H1 (cell line): ENCODE measurements at regions not wholly inside any gene's neighbourhood (a gene's known extent, or its start where the extent isn't known, plus 50 kb on each side); places are given as distances from the start of the nearest gene placed in this dataset.

Experiments used
- CTCF ChIA-PET: fragments of 300-600 bp; sonication (Branson Sonifier 250); formaldehyde crosslinking; loops from one replicate; lab custom pipeline; 2021; ENCODE audit not compliant: partially characterized antibody; lab: Charles Lee
- POLR2A ChIA-PET: fragments of 300-600 bp; sonication (Branson Sonifier 250); formaldehyde crosslinking; loops from one replicate; lab custom pipeline; 2021; ENCODE audit warnings: inconsistent platforms; ENCODE audit not compliant: partially characterized antibody; lab: Charles Lee
- DNase-seq, 2 experiments: peaks; one replicate each; pipeline versions ENCODE4 v3.0.0 to v3.0.0-alpha.2; 2010 to 2022; ENCODE audit warnings: low spot score in 2 of 2, low read depth in 1 of 2, mixed read lengths in 1 of 2
- FAIRE-seq: peaks from 2 replicates; lab custom pipeline; 2011; peaks lifted over from hg19 to GRCh38; lab: Jason Lieb, UNC
- H2AFZ ChIP-seq: 2 replicates; pipeline ENCODE4 v1.8.1; 2012; ENCODE audit warnings: low read length, inconsistent platforms
- H2AK5ac ChIP-seq: 2 replicates; pipeline ENCODE4 v1.6.1; 2013; ENCODE audit warnings: low read depth, low read length
- H2BK120ac ChIP-seq: replicated peaks from 2 replicates; pipeline ENCODE3; 2013; ENCODE audit warnings: low read depth, low read length, inconsistent platforms
- H2BK12ac ChIP-seq: 2 replicates; pipeline ENCODE4 v1.6.1; 2013; ENCODE audit warnings: low read depth, low read length
- H2BK15ac ChIP-seq: 2 replicates; pipeline ENCODE4 v1.6.1; 2013; ENCODE audit warnings: low read length
- H2BK20ac ChIP-seq: 2 replicates; pipeline ENCODE4 v1.6.1; 2013; ENCODE audit warnings: low read length
- H2BK5ac ChIP-seq: 2 replicates; pipeline ENCODE4 v1.6.1; 2013; ENCODE audit warnings: low read depth, low read length
- H3K14ac ChIP-seq: 2 replicates; pipeline ENCODE4 v1.6.1; 2013; ENCODE audit warnings: inconsistent platforms; ENCODE audit not compliant: insufficient read length
- H3K18ac ChIP-seq: 2 replicates; pipeline ENCODE4 v1.6.1; 2013; ENCODE audit warnings: low read length; ENCODE audit errors: extremely low read depth
- H3K23ac ChIP-seq: 2 replicates; pipeline ENCODE4 v1.6.1; 2013; ENCODE audit warnings: inconsistent platforms; ENCODE audit not compliant: insufficient read length
- H3K23me2 ChIP-seq: 2 replicates; pipeline ENCODE4 v1.6.1; 2013; ENCODE audit warnings: low read depth, low read length
- H3K27ac ChIP-seq: 2 replicates; pipeline ENCODE4 v1.6.1; 2011; ENCODE audit warnings: low read depth, low read length, inconsistent platforms
- H3K27me3 ChIP-seq, 4 experiments: replicated peaks in 1 of 4; 1 replicate in 1 of 4; 2 replicates in 3 of 4; pipeline versions ENCODE4 v1.6.1 to v1.8.1; 2011 to 2013; ENCODE audit warnings: low read length in 3 of 4, mild to moderate bottlenecking in 3 of 4, inconsistent platforms in 2 of 4, mixed read lengths in 2 of 4, moderate library complexity in 1 of 4; ENCODE audit not compliant: control insufficient read depth in 3 of 4, insufficient read depth in 3 of 4; ENCODE audit errors: extremely low read depth in 1 of 4
- H3K36me3 ChIP-seq, 4 experiments: 2 replicates each; pipeline versions ENCODE4 v1.6.1 to v1.8.1; 2011 to 2013; ENCODE audit warnings: mild to moderate bottlenecking in 4 of 4, low read length in 3 of 4, moderate library complexity in 2 of 4, control low read depth in 1 of 4, inconsistent platforms in 1 of 4; ENCODE audit not compliant: insufficient read depth in 4 of 4, control insufficient read depth in 2 of 4
- H3K4ac ChIP-seq: replicated peaks from 2 replicates; pipeline ENCODE3; 2013; ENCODE audit warnings: low read length, low read depth, mixed read lengths, inconsistent platforms; ENCODE audit not compliant: insufficient read length
- H3K4me1 ChIP-seq, 4 experiments: replicated peaks in 1 of 4; 1 replicate in 1 of 4; 2 replicates in 3 of 4; pipeline versions ENCODE4 v1.6.1 to v1.8.1; 2011 to 2013; ENCODE audit warnings: low read length in 3 of 4, inconsistent platforms in 2 of 4, mixed read lengths in 1 of 4; ENCODE audit not compliant: insufficient read depth in 4 of 4, control insufficient read depth in 3 of 4
- H3K4me2 ChIP-seq, 2 experiments: 2 replicates each; pipeline versions ENCODE4 v1.6.1 to v1.8.1; 2011 to 2013; ENCODE audit warnings: low read depth in 2 of 2, low read length in 2 of 2, control low read depth in 1 of 2, inconsistent platforms in 1 of 2, mild to moderate bottlenecking in 1 of 2; ENCODE audit not compliant: insufficient read depth in 1 of 2
- H3K4me3 ChIP-seq, 4 experiments: fragments of 200-600, 300-600 bp in 1 of 4; sonication (generic), shearing (Covaris generic), sonication (Bioruptor Twin) in 1 of 4; 2 replicates each; pipeline versions ENCODE4 v1.5.1 to v1.8.1; 2011 to 2016; ENCODE audit warnings: low read length in 4 of 4, low read depth in 3 of 4, control low read depth in 2 of 4, inconsistent platforms in 2 of 4, mild to moderate bottlenecking in 2 of 4, mixed read lengths in 1 of 4, moderate library complexity in 1 of 4; ENCODE audit not compliant: insufficient read depth in 2 of 4; ENCODE audit errors: extremely low read depth in 1 of 4
- H3K56ac ChIP-seq: replicated peaks from 2 replicates; pipeline ENCODE3; 2013; ENCODE audit warnings: low read depth, mild to moderate bottlenecking, mixed read lengths, low read length, inconsistent platforms; ENCODE audit not compliant: insufficient read length
- H3K79me1 ChIP-seq: 2 replicates; pipeline ENCODE4 v1.6.1; 2013; ENCODE audit warnings: low read depth, low read length, control low read depth
- H3K79me2 ChIP-seq, 2 experiments: 2 replicates each; pipeline versions ENCODE4 v1.6.1 to v1.8.1; 2012 to 2013; ENCODE audit warnings: low read length in 2 of 2, mild to moderate bottlenecking in 2 of 2, inconsistent platforms in 1 of 2; ENCODE audit not compliant: insufficient read depth in 2 of 2, control insufficient read depth in 1 of 2
- H3K9ac ChIP-seq, 4 experiments: replicated peaks in 1 of 4; 1 replicate in 1 of 4; 2 replicates in 3 of 4; pipeline versions ENCODE4 v1.6.1 to v1.8.1; 2011 to 2013; ENCODE audit warnings: low read depth in 3 of 4, low read length in 3 of 4, control low read depth in 2 of 4, mild to moderate bottlenecking in 2 of 4, moderate library complexity in 2 of 4, inconsistent platforms in 1 of 4; ENCODE audit errors: extremely low read depth in 1 of 4
- H3K9me3 ChIP-seq, 2 experiments: 2 replicates each; pipeline versions ENCODE4 v1.6.1 to v1.8.1; 2012 to 2013; ENCODE audit warnings: mild to moderate bottlenecking in 2 of 2, moderate library complexity in 2 of 2, control low read depth in 1 of 2, inconsistent platforms in 1 of 2, low read depth in 1 of 2, low read length in 1 of 2, mixed read lengths in 1 of 2; ENCODE audit not compliant: insufficient read depth in 2 of 2
- H4K20me1 ChIP-seq, 2 experiments: replicated peaks in 1 of 2; 2 replicates each; pipeline versions ENCODE3 to v1.8.1; 2011 to 2013; ENCODE audit warnings: inconsistent platforms in 2 of 2, low read length in 2 of 2, mild to moderate bottlenecking in 1 of 2; ENCODE audit not compliant: insufficient read depth in 2 of 2, control insufficient read depth in 1 of 2
- H4K5ac ChIP-seq: 2 replicates; pipeline ENCODE4 v1.6.1; 2013; ENCODE audit warnings: low read length, low read depth, mixed read lengths, inconsistent platforms; ENCODE audit not compliant: insufficient read length
- H4K8ac ChIP-seq: 2 replicates; pipeline ENCODE4 v1.8.0; 2013; ENCODE audit warnings: mild to moderate bottlenecking, moderate library complexity, low read length, inconsistent platforms; ENCODE audit not compliant: insufficient read depth; ENCODE audit errors: extremely low read depth
- H4K91ac ChIP-seq: replicated peaks from 2 replicates; pipeline ENCODE3; 2013; ENCODE audit warnings: low read length, mixed read lengths, inconsistent platforms; ENCODE audit not compliant: insufficient read length
- ASH2L ChIP-seq: fragments of 200-600, 300-600 bp; sonication (generic); IDR thresholded peaks from one replicate; pipeline ENCODE4 v1.7.1; 2017; ENCODE audit warnings: low read length
- BACH1 ChIP-seq: IDR thresholded peaks from 2 replicates; pipeline ENCODE4 v1.6.1; 2012; ENCODE audit warnings: low read length, improper control_type of control experiment
- BRCA1 ChIP-seq: IDR thresholded peaks from 2 replicates; pipeline ENCODE4 v1.6.1; 2012; ENCODE audit warnings: low read depth, low read length, improper control_type of control experiment
- CREB1 ChIP-seq: IDR thresholded peaks from 2 replicates; pipeline ENCODE4 v1.6.1; 2012; ENCODE audit warnings: inconsistent platforms
- EZH2 ChIP-seq: fragments of 200-600 bp; sonication (generic); IDR thresholded peaks from 2 replicates; pipeline ENCODE4 v1.7.1; 2012; ENCODE audit warnings: low read depth, mild to moderate bottlenecking, moderate library complexity, low read length, inconsistent platforms; ENCODE audit not compliant: severe bottlenecking
- JUN ChIP-seq: IDR thresholded peaks from 2 replicates; pipeline ENCODE4 v1.6.1; 2011; ENCODE audit warnings: low read depth, mild to moderate bottlenecking, improper control_type of control experiment, low read length
- MAFK ChIP-seq: IDR thresholded peaks from 2 replicates; pipeline ENCODE4 v1.6.1; 2012; ENCODE audit warnings: low read depth, mild to moderate bottlenecking, improper control_type of control experiment, low read length
- NANOG ChIP-seq: IDR thresholded peaks from 2 replicates; pipeline ENCODE4 v1.6.1; 2011; ENCODE audit warnings: low read length, low read depth, mild to moderate bottlenecking, inconsistent platforms; ENCODE audit not compliant: insufficient read depth, poor library complexity, severe bottlenecking
- NRF1 ChIP-seq: IDR thresholded peaks from 2 replicates; pipeline ENCODE4 v1.6.1; 2011; ENCODE audit warnings: mild to moderate bottlenecking, low read depth, low read length, improper control_type of control experiment
- POU5F1 ChIP-seq: IDR thresholded peaks from 2 replicates; pipeline ENCODE4 v1.6.1; 2011; ENCODE audit warnings: low read depth, mild to moderate bottlenecking, low read length, moderate library complexity
- RXRA ChIP-seq: IDR thresholded peaks from 2 replicates; pipeline ENCODE4 v1.6.1; 2011; ENCODE audit warnings: low read depth, mild to moderate bottlenecking, low read length, moderate library complexity; ENCODE audit not compliant: insufficient read depth
- SIRT6 ChIP-seq: IDR thresholded peaks from one replicate; pipeline ENCODE4 v1.7.1; 2012; ENCODE audit warnings: low read length, inconsistent platforms
- TAF1 ChIP-seq: IDR thresholded peaks from 2 replicates; pipeline ENCODE4 v1.6.1; 2011; ENCODE audit warnings: mild to moderate bottlenecking, low read depth, low read length
- YY1 ChIP-seq: IDR thresholded peaks from 2 replicates; pipeline ENCODE4 v1.6.1; 2011; ENCODE audit warnings: low read depth, mild to moderate bottlenecking, low read length
- WGBS, 2 experiments: shearing (Covaris generic) in 1 of 2; methylation state at CpG; one replicate each; pipeline versions ENCODE4 v1.1.6 to v1.1.7; 2013 to 2015; ENCODE audit warnings: low lambda C conversion rate in 2 of 2, mixed read lengths in 2 of 2, inconsistent platforms in 1 of 2, low coverage in 1 of 2, missing lambda C conversion rate in 1 of 2; ENCODE audit not compliant: insufficient replicate concordance in 2 of 2, insufficient coverage in 1 of 2, insufficient read length in 1 of 2; ENCODE audit errors: extremely low coverage in 1 of 2, missing lambda C conversion rate in 1 of 2; 5-methylcytosine and 5-hydroxymethylcytosine counted together
- TF ChIP-seq, protein P1 (sequence below): IDR thresholded peaks from 2 replicates; pipeline ENCODE4 v1.6.1; 2012; ENCODE audit warnings: inconsistent platforms

DNA sequence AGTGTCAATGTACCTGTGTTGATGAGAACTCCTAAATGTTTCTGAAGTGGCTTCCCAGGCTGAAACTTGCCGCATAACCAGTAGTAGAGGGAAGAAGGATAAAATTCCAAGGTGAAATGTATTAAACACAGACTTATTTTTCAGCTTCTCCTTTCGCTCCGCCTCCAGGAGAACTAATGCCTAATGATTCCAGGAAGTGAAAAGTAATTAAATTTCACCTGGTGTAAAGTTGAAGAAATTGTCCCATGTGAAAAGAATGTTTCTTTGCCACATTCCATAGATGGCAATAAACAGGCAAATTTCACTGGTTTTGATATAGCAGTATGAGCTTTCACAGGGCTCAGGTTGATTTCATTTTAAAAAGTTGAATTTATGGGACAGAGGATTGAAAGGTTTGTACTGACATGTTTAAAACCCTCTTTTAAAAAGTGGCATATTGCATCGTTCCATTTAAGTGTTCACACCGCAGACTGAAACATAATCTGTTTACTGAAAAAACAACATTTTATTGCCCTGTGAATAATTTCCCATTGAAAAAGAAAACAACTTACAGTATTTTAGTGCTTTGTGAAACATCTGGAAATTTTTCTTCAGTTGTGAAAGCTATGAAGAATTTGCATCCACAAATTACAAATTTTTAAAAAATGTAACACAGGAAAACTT, 453.4 kb upstream of the NFE2L3 start:
- Histone ChIP-seq H3K36me3 (no peaks in the 10 kb centered on the region), H2BK15ac (no peak overlapping the region), H3K79me1 (no peaks in the 10 kb centered on the region), H3K4me3 (no peak overlapping the region), H3K9ac (no peak overlapping the region), H2AK5ac (no peak overlapping the region), H4K5ac (no peak overlapping the region), H3K23ac (no peak overlapping the region), H3K4ac (no peak overlapping the region), H2BK12ac (no peak overlapping the region), H3K23me2 (no peaks in the 10 kb centered on the region), H3K27me3 (no peaks in the 10 kb centered on the region), H3K4me1 (peaks cover 0 to 9% (median 3%) of the 10 kb centered on the region in 4 experiments; a peak in 4 of 7 replicates), H2BK5ac (no peak overlapping the region), H2BK20ac (no peak overlapping the region), H3K14ac (no peak overlapping the region), H3K79me2 (no peaks in the 10 kb centered on the region), H3K9me3 (no peaks in the 10 kb centered on the region), H3K4me2 (no peak overlapping the region), H2AFZ (no peak overlapping the region), H2BK120ac (no peak overlapping the region), H4K91ac (no peak overlapping the region), H3K18ac (no peak overlapping the region), H4K8ac (no peak overlapping the region), H3K27ac (no peak overlapping the region), H3K56ac (no peak overlapping the region), H4K20me1 (no peaks in the 10 kb centered on the region)
- CTCF ChIA-PET, result interaction anchor here (0.6 to 1.3 kb wide), 4 partner anchors 16 to 153 kb away, joined by 3 to 4 read pairs (median 3); no protein-coding TSS in a partner anchor
- no peak for DNase-seq
- no peak for FAIRE-seq
- POLR2A ChIA-PET, result no interaction called here
- WGBS, 2 experiments, result 88% methylated on average over 5 of the region's 5 CpGs; no CpG with 5 or more reads in 1 of the 2 experiments
- TF ChIP-seq BACH1 (no peak), NRF1 (no peak), NANOG (no peak), MAFK (no peak), BRCA1 (no peak), EZH2 (no peak), SIRT6 (no peak), POU5F1 (no peak), ASH2L (no peak), YY1 (no peak), JUN (no peak), RXRA (no peak), CREB1 (no peak), TAF1 (no peak)
- TF ChIP-seq, protein P1, sequence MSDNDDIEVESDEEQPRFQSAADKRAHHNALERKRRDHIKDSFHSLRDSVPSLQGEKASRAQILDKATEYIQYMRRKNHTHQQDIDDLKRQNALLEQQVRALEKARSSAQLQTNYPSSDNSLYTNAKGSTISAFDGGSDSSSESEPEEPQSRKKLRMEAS, result no peak
